Kidney (tissue), 13 donors: ENCODE measurements at regions not wholly inside any gene's neighbourhood (a gene's known extent, or its start where the extent isn't known, plus 50 kb on each side); places are given as distances from the start of the nearest gene placed in this dataset.

Source experiments
- DNase-seq, 5 donors: peaks; one replicate each; pipeline ENCODE4 v3.0.0-alpha.2; 2013 to 2020
- FAIRE-seq: peaks from 2 replicates; lab custom pipeline; 2012; peaks lifted over from hg19 to GRCh38; lab: Jason Lieb, UNC
- H3K27ac ChIP-seq, 2 donors: one replicate each; pipeline ENCODE4 v1.7.0; 2013; ENCODE audit warnings: low read depth in 2 of 2, low read length in 2 of 2, inconsistent platforms in 1 of 2
- H3K27me3 ChIP-seq: one replicate; pipeline ENCODE4 v1.7.1; 2013; ENCODE audit warnings: low read length, inconsistent platforms; ENCODE audit not compliant: control insufficient read depth, insufficient read depth
- H3K36me3 ChIP-seq, 3 donors: one replicate each; pipeline versions ENCODE4 v1.7.0 to v1.7.1; 2013; ENCODE audit warnings: low read length in 3 of 3, control low read depth in 1 of 3, inconsistent platforms in 1 of 3; ENCODE audit not compliant: insufficient read depth in 3 of 3, control insufficient read depth in 2 of 3
- H3K4me1 ChIP-seq, 3 donors: one replicate each; pipeline versions ENCODE4 v1.7.0 to v1.7.1; 2013; ENCODE audit warnings: low read length in 3 of 3, inconsistent platforms in 1 of 3, low read depth in 1 of 3; ENCODE audit not compliant: control insufficient read depth in 2 of 3, insufficient read depth in 2 of 3
- H3K4me3 ChIP-seq, 3 donors: one replicate each; pipeline versions ENCODE4 v1.7.0 to v1.8.1; 2013; ENCODE audit warnings: low read length in 3 of 3, control low read depth in 1 of 3, inconsistent platforms in 1 of 3
- H3K9ac ChIP-seq, 3 donors: one replicate each; pipeline versions ENCODE4 v1.7.0 to v1.7.1; 2013; ENCODE audit warnings: low read length in 3 of 3, control low read depth in 1 of 3, inconsistent platforms in 1 of 3
- H3K9me3 ChIP-seq, 3 donors: one replicate each; pipeline versions ENCODE4 v1.7.0 to v1.7.1; 2013; ENCODE audit warnings: low read length in 3 of 3, control low read depth in 1 of 3, inconsistent platforms in 1 of 3; ENCODE audit not compliant: control insufficient read depth in 2 of 3, insufficient read depth in 1 of 3
- CTCF ChIP-seq: IDR thresholded peaks from 3 replicates; pipeline ENCODE4 v1.5.1; 2012; ENCODE audit warnings: mild to moderate bottlenecking, moderate library complexity, borderline replicate concordance; ENCODE audit not compliant: insufficient read depth; ENCODE audit errors: extremely low read depth
- intact Hi-C: fragments of 100-400 bp; cut with DNase I; formaldehyde crosslinking; loops from one replicate; pipeline ENCODE4 v1.11.1; 2022
- donor health status: control.
- donor health status: control.
- donor health status: control.
- donor health status: control.
- donor health status: control.
- donor health status: DM: yes; HTN: yes; CAD: no.
- donor health status: Normal renal cell carcinoma (clear cell type).

- Histone ChIP-seq H3K27ac (no peak overlapping the region), H3K27me3 (no peaks in the 10 kb centered on the region), H3K9me3 (no peaks in the 10 kb centered on the region), H3K9ac (no peak overlapping the region), H3K4me1 (no peaks in the 10 kb centered on the region), H3K36me3 (no peaks in the 10 kb centered on the region), H3K4me3 (no peak overlapping the region)
- FAIRE-seq (no peak), DNase-seq (no peak)
- intact Hi-C loops: no loop called here
- no peak for TF ChIP-seq CTCF
These were observed 115.1 kb upstream of the SFRP2 start for GRCh38 chr4:153904011-153904410.

DNA sequence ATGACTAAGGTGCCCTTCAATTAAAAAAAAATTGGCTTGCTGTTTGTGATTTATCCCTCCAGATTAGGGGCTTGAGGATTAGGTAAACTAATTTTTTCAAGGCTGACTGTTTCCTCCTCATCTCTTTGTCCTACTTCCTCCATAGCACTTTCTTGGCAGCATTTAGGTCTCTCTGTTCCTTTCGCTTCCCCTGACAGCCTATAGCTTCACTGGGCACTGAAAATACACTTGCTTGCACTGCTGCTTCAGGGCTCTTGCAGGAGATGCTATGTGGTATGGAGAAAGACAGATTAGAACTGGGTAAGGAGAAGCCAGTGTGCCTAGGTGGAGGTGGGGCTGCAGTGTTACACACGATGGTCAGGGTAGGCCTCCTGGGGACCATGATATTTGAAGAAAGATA lies 112.3 kb upstream of the SFRP2 start:
- H3K27me3 ChIP-seq: no peaks in the 10 kb centered on the region
- H3K4me1 ChIP-seq: no peaks in the 10 kb centered on the region
- DNase-seq: no peak
- H3K4me3 ChIP-seq: no peak overlapping the region
- no peak for FAIRE-seq
- H3K36me3 ChIP-seq: no peaks in the 10 kb centered on the region
- intact Hi-C loops: no loop called here
- H3K9ac ChIP-seq: no peak overlapping the region
- H3K27ac ChIP-seq: no peak overlapping the region
- no peak for TF ChIP-seq CTCF
- no peaks in the 10 kb centered on the region for H3K9me3 ChIP-seq

DNA sequence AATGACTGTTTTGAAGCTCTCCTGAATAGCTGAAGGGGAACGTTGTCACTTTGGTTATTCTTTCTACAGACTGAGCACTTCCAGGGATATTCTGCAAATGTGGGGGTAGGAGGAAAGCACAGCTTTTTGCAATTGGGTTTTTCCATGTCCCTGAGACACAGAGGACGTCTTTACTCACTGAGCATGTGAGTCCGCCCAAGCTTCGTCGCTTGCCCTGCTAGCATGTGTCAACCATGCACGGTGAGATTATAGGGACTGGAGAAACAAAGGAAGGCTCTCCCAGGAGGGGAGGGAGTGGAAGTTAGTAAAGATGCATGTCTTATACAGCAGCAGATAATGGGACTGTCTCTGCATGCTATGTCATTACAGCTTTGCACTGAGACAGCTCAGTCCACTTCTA lies 111.5 kb upstream of the SFRP2 start:
- no peaks in the 10 kb centered on the region for H3K4me1 ChIP-seq
- no peak overlapping the region for H3K9ac ChIP-seq
- intact Hi-C loops: no loop called here
- H3K9me3 ChIP-seq: no peaks in the 10 kb centered on the region
- H3K27me3 ChIP-seq: no peaks in the 10 kb centered on the region
- no peak for DNase-seq
- H3K4me3 ChIP-seq: no peak overlapping the region
- TF ChIP-seq CTCF: no peak
- no peaks in the 10 kb centered on the region for H3K36me3 ChIP-seq
- no peak for FAIRE-seq
- no peak overlapping the region for H3K27ac ChIP-seq

GRCh38 chr4:153890761-153891160 lies 101.9 kb upstream of the SFRP2 start:
- no peak for TF ChIP-seq CTCF
- no peak overlapping the region for H3K9ac ChIP-seq
- no peak for FAIRE-seq
- H3K9me3 ChIP-seq: no peaks in the 10 kb centered on the region
- H3K27ac ChIP-seq: no peak overlapping the region
- intact Hi-C loops: no loop called here
- no peaks in the 10 kb centered on the region for H3K4me1 ChIP-seq
- no peaks in the 10 kb centered on the region for H3K36me3 ChIP-seq
- no peaks in the 10 kb centered on the region for H3K27me3 ChIP-seq
- H3K4me3 ChIP-seq: no peak overlapping the region
- no peak for DNase-seq
